ENCODE measurements at regions not wholly inside any gene's neighbourhood (a gene's known extent, or its start where the extent isn't known, plus 50 kb on each side); places are given as distances from the start of the nearest gene placed in this dataset.
"Not testable (repeated sequence)": the region's sequence is repeated elsewhere in the genome, so short reads cannot be mapped to it uniquely, and the experiment has no call there.

DNA sequence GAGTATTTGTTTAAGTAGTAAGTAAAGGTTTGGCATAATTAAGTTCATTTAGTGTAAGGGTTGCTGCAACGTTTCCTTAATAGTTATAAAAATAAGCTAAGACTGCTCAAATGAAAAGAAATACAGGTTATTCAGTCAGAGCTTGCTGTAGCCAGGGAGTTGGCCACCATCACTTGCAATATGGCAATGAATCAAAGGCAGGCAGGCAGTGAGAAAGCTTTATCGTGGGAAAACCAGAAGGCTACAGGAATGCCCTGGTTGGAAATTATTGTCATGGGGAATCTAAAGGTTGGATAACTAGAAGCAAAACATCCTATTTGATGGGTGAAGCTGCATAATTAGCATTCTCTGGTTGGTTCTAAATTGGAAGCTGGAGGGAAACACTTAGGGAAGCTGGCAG lies 1286.4 kb upstream of the CDH18 start:
- DNase-seq: not testable (repeated sequence)

DNA sequence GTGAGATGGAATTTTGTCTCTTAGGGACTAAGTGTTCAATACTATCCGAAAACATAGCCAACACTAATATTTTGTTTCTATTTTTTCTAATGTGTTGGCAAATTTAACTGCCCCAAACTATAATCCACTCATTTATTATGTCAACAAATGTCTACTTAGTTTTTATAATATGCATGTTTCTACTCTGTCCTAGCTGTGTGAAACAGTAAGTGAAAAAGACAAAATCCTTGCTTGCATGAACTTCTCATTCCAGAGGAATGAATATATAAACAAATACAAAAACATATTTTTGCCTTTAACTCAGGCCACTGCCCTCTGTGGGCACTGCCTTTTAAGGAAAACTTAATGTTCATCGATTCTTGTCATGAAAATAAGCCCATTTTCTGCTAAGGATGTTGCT lies 1275.4 kb upstream of the CDH18 start:
- DNase-seq: no peak

DNA sequence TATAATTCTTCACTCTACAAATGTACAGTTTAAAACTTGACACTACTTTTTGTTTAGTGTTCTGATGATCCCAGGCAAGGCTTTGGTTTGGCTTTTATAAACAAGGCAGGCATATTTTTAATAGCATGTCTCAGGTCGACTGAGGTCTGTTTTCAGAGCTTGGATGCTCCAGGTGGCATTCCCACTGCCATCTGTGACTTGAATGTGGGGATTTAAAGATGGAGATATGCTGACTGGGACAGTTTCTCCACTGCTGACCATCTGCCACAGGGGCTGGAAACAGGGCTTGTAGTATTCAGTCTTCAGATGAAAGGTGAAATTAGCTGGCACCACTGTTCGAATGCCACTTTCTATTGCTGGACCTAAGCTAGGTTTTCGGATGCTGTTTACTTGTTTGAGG lies 1266.2 kb upstream of the CDH18 start:
- DNase-seq: no peak

DNA sequence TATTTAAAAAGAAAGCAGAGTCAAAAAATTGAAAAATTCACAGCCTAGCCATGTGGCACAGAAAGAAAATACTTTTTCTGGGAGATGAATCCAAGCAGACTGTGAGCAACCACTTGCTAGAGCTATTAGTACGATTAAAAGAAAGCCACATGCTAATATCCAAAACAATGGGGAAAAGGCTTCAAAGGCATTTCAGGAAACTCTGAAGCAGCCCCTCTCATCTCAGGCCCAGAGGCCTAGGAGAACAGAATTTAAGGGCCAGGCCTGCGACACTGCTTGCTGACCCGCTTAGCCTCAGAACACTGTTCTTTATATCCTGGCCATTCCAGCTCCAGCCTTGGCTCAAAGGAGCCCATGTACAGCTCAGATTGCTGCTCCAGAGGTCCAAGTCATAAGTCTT lies 1257.0 kb upstream of the CDH18 start:
- no peak for DNase-seq

DNA sequence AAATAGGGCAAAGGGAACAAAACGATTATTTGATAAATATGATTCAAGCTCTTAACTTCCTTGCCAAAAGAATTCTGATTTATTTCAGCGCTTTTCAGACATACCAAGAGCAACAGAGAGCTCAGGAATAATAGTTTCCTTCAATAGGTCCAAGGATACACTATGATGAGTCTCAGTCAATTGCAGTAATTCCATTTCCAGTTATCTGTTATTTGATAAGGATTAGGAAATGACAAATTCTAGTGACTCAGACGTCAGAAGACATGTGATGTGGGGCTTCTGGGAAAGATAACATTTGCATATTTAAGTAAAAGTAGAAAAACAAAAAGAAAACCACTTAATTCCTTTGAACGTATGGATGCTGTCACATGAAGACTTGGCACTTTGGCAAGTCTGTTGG lies 1250.8 kb upstream of the CDH18 start:
- DNase-seq: no peak

DNA sequence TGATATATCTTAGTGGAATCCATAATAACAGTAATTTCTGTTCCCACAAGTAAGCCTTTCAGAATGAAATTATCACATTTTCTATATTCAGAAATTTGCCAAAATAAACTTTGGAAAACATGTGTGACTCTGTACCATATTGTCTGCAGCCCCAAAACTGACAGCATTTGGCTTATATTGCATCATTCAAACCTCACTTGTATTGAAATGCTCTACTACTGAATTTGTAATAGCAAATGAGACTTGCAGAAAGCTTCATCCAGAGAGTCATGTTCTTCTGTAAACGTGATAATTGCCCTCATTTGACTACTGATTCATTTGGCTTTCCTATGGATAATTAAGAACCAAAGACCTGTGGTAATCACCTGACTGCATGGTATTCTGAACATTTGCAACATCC lies 1249.5 kb upstream of the CDH18 start:
- no peak for DNase-seq

DNA sequence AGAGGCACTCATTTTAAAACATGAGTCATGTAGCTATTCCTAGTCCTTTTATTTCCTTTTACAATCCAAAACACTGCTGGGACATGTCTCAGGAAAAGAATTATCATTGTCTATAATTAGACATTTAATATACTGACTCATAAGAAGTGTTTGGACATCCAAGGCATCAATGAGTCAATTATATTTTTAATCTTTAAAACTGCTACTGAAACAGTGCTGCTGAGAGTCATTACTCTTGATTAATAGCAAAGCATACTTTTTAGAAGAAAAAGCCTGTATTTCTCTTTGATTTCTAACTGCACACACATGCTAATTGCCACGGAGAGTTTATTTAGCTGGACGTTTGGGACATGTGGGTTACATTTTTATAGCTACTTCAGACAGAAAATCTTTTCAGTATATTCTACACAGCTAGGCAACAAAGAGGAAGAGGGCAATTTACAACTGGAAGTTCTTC lies 1249.0 kb upstream of the CDH18 start:
- no peak for DNase-seq

DNA sequence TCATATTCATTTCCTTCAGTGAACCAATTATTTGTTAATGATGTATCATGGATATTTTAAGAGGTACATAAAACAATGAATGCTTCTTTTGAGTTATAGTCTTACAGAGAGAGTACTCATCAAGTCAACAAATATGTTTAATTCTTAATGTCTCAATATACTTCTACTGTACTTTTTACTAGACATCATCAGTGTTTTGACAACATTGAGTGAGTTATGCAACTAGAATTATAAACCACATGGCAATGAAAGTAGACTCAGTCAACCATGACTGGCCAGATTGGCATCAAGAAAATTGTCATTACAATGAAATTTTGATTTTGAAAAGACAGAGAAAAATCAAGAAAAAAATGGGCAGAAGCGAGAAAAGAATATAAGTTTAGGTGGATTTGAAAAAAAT lies 1248.1 kb upstream of the CDH18 start:
- no peak for DNase-seq

DNA sequence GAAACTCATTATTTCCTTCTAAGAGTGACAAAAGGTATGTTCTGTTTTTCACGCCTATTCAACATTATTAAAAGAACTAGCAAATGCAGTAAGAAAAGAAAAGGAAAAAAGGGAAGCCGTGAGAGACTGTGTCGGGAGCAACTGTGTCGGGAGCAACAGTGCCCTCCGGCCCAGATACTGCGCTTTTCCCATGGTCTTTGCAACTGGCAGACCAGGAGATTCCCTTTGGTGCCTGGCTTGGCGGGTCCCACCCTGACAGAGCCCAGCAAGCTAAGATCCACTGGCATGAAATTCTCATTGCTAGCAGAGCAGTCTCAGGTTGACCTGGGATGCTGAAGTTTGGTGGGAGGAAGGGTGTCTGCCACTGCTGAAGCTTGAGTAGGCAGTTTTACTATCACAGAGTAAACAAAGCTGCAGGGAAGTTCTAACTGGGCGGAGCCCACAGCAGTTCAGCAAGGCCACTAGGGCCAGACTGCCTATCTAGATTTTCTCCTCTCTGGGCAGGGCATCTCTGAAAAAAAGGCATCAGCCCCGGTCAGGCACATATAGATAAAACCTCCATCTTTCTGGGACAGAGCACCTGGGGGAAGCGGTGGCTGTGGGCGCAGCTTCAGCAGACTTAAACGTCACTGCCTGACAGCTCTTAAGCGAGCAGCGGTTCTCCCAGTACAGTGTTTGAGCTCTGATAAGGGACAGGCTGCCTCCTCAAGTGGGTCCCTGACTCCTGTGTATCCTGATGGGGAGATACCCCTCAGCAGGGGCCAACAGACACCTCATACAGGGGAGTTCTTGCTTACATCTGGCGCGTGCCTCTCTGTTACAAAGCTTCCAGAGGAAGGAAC lies 1237.4 kb upstream of the CDH18 start:
- no peak for DNase-seq

DNA sequence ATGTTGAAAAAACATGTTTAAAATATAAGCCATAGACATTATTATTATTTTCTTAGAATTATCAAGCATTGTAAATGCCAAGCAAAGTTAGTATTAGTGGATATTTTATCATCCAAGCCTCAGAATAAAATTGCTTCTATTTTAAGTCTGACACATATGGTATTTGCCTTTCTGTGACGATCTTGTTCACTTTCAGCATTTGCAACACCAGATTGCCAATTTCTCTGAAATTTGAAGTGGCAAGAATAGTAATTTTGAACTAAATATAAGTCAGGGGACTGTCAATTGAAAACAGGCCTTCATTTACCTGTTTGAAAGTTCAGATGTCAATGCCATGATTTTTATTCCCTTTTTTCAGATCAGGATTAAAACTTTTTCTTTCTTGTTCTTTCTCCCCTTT lies 1233.6 kb upstream of the CDH18 start:
- DNase-seq: no peak

DNA sequence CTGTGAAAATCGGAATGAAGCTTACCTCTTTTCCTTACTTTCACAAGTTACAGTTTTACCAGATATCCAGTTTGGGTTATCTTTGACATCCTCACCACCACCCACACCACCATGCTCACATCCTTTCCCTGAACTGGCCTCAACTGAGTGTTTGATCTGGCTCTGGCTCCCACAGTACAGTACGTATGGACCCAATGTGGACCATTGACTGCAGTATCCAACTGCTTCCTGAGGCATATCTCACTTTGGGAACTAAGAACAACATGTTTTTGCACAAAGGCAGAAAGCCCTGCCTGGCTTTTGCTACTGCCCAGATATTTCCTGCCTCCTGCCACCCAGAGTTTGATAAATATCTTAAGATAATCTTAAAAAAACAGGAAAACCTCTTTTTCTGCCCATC lies 1232.0 kb upstream of the CDH18 start:
- DNase-seq: no peak

DNA sequence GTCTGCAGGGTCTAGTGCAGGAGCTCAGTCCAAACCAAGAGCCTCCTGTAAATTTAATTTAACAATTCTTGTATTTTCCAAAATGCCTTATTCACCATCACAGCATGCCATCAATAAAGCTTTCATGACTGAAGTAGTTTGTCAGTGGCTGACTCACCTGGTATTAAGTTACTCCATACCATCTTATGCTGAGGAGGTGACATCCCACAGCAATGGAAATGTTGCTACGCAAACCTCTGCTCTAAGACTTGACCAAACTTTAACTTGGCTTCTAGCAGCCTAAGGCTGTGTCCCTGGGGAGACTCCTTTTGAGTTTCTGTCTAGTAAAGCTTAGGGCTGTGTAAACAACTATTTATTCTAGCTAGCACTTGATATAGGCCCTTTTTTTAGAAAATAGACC lies 1231.3 kb upstream of the CDH18 start:
- no peak for DNase-seq

DNA sequence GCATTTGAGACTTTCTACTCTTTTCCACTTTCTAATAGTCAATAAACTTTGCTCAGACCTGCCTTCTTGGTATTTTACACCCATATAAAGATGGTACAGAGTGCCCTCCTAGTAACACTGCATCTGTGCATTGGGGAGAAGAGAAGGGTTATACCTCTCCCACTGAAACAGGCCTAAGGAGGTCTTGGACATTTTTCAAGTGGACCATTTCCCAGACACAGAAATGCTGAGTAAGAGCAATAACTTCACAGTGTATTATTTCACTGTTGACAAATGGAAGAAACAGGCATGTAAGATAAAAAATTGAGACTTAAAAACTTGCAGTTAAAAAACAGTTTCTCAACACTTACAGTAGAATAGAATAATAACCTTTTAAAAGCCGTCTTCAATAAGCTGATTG lies 1224.0 kb upstream of the CDH18 start:
- DNase-seq: no peak

DNA sequence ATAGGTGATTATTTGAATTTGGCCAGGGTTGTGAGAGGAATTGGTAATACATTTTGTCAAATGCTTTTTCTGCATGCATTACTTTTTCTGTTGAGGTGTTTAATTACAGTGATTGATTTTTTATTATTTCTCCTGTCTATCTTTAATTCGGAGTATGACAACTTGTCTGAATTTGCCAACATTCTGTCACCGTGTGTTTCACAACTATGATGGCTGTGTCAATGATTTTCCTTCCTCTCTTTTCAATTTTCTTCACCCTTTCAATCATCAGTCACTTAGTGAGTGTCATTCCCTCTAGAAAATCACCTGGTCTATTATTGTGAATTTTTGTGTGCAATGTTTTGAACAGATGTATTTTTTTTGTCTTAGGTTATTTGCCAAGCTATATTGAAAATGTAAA lies 1221.4 kb upstream of the CDH18 start:
- DNase-seq: no peak

DNA sequence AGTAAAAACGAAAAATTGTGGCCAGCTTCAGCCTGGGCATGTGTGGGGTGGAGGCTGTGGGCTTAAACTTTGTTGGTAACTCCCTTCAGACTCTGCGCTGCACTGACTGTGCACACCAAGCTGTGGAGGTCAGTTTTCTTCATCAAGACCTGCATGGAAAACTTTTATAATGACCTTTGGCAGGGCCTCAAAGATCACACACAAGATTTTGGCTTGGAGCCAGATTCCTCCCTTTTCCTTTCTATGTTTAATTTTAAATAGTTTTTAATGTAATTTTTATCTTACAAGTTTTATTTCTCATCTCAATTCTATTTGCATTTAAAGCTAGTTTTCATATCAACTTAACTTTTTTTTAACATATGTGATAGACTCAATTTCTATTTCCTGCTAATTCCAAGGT lies 1211.1 kb upstream of the CDH18 start:
- no peak for DNase-seq

DNA sequence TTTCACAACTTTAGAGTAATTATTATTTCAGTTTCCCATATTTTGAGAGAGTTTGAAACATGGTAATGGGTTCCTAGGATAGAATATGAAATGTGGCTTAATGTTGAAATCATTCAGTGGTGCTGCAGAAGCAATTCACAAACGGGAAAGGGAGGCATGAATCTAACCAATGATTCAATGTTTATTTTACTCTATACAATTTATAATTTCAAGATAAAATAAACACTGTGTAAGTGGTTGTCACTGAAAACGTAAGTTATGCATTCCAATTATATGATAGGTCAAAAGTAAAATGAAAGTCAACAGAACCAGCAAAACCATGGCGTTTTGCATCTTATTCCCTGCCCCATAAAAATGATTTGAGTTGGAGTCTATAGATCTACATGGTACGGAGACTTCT lies 1207.1 kb upstream of the CDH18 start:
- no peak for DNase-seq

DNA sequence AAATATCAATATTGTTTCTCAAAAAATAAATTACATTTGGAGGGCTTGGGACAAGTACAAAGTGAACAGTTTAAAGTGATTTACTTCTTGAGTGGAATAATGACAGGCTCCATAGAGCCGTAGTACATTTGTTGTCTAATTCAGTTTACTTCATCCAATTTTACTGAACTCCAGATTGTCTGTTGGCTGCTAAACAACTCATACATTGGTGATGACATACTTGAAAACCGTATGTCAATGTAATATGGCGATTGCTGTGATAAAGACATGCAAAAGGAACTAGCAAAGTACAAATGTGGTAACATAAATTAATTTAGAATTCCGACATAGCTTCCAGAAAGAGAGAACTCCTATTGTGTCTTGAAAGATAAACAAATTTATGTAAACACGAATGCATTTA lies 1197.5 kb upstream of the CDH18 start:
- DNase-seq: no peak

DNA sequence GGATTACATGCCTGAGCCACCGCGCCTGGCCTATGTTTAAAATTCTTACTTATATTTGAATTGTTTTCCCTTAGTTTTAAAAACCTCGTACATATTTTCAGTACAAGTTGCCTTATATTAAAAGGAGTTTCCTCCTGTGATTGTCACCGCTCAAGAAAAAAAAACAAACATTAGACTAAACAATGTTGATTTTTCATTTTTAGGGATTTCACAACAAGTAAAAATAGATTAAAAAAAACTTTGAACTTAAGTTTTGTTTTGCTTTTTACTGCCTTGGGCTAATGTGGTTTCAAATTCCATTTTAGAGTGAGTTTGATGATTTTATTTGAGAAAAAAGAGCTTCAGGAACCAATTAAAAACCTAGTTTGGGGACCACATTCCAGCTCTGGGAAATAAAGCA lies 1196.6 kb upstream of the CDH18 start:
- DNase-seq: no peak

DNA sequence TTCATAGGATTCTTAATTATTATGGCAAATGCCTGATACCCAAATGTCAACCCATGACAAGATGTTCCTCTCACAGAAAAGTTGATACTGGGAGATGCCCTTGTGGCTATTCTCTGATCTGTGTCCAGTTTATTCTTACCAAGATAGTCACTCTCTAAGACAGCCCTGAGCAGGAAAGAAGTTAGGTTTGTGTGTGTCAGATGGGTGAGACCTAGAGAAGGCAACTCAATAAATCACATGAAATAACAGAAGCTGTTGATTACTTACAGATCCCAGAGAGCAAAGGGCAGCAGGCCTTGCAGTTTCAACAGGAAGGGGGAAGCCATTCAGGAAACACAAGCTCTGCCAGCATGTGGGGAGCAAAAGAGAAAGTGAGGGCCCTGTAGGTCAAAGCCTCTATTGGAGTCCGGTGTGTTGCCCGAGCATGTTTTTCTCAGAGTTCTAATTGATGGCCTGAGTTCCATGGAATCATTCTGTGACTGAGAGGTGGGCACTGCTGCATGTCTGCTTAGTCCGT lies 1193.7 kb upstream of the CDH18 start:
- no peak for DNase-seq

DNA sequence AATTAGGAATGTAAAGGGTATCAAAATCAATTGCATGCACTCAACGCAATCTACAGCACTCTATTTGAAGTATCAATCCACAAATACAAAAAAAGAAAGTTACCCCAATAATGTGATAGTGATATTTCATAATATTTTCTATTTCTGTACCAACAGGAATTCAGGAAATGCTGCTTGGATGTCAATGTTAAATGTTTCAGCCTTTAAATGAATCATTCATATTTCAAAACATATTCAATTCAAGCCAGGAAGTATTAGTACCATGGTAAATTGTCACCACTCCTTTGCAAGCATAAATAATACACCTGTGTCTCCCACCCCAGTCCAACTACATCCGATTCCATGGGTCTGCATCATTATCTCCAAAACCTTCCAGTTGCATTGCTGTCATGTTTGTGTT lies 1185.5 kb upstream of the CDH18 start:
- DNase-seq: no peak

DNA sequence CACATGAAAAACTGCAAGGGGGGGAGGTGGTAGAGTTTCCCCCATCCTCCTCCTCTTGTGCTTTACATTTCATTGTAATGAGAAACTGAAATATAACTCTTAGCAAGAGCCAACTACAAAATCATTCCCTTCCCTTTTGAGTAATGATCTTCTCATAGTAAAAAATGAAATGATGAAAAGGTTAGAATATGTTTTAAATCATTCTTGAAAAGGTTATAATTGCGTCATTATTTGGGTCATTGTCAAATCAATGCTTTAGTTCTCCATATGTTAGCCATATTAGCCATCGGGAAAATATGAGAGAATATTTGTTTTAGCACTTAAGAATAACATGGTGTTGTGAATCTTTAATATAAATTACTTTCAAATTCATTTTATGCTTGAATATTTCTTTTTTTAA lies 1185.0 kb upstream of the CDH18 start:
- no peak for DNase-seq

DNA sequence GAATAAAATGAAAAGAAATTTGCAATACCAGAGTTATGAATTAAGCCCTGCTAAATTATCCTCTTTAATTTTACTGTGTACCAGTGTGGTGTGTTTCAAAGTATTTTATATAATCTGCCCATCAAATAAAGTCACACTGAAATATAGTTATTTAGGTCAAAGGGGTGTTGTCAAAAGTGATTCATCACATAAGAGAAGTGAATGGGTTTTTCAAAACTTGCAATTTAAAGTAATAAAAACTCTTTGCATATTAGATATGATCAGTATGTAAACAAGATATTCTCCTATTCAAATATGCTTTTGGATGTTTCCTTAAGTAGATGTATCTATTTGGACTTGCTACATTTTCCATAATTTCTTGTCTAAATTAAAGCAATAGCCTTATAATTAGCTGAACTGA lies 1183.0 kb upstream of the CDH18 start:
- no peak for DNase-seq

DNA sequence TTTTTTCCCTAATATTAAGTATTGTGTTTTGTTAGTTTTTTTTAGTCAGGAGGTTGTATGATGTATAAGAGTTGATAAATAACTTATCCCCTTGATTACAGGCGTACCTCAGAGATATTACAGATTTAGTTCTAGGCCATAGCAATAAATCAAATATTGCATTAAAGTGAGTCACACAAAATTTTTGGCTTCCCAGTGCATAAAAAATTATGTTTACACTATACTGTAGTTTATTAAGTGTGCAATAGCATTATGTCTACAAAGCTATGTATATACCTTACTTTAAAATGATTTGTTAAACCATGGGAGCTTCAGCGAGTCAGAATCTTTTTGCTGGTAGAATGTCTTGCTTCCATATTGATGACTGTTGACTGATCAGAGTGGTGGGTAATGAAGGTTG lies 1180.6 kb upstream of the CDH18 start:
- DNase-seq: no peak

DNA sequence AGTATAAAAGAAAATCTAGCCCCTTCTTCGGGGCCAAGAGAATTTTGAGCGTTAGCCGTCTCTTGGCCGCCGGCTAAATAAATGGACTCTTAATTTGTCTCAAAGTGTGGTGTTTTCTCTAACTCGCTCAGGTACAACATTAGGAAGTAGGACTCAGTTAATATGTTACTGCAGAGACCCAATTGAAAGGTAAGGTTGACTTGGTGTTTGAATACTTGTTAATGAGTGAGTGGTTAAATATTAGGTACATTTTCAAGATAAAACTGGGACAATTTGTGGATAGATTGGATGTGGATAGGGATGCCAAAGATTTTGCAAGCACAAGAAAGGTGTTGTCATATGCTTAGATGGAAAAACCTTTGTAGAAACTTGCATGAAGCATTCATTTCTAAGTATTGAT lies 1177.3 kb upstream of the CDH18 start:
- DNase-seq: no peak

DNA sequence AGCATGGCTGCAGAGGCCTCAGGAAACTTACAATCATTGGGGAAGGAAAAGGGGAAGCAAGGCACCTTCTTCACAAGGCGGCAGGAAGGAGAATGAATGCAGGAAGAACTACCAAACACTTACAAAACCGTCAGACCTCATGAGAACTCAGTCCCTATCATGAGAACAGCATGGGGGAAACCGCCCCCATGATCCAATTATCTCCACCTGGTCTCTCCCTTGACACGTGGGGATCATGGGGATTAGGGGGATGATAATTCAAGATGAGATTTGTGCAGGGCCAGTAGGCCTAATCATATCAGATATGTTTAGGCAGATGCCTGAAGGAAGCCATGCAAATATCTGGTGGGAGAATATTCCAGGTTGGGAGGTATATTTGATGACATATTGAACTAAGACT lies 1176.4 kb upstream of the CDH18 start:
- DNase-seq: no peak
